Ascending aorta (tissue), 2 donors: ENCODE measurements at regions not wholly inside any gene's neighbourhood (a gene's known extent, or its start where the extent isn't known, plus 50 kb on each side); places are given as distances from the start of the nearest gene placed in this dataset.

ENCODE experiments used
- DNase-seq, 2 donors: peaks; one replicate each; pipeline ENCODE4 v3.0.0-alpha.2; 2019; ENCODE audit warnings: low spot score in 2 of 2
- H3K27ac ChIP-seq, 2 donors: fragments of 200-600 bp; sonication (generic); one replicate each; pipeline ENCODE4 v1.5.1; 2016 to 2017; ENCODE audit warnings: mild to moderate bottlenecking in 1 of 2
- H3K27me3 ChIP-seq: fragments of 200-600 bp; sonication (generic); one replicate; pipeline ENCODE4 v1.5.1; 2017
- H3K36me3 ChIP-seq, 2 donors: fragments of 200-600 bp; sonication (generic); one replicate each; pipeline ENCODE4 v1.5.1; 2016
- H3K4me1 ChIP-seq, 2 donors: fragments of 200-600 bp; sonication (generic); one replicate each; pipeline ENCODE4 v1.5.1; 2016 to 2017; ENCODE audit warnings: mild to moderate bottlenecking in 1 of 2
- H3K4me3 ChIP-seq, 2 donors: fragments of 200-600 bp; sonication (generic); one replicate each; pipeline ENCODE4 v1.5.1; 2016 to 2017; ENCODE audit warnings: mild to moderate bottlenecking in 1 of 2
- H3K9me3 ChIP-seq, 2 donors: fragments of 200-600 bp; sonication (generic); one replicate each; pipeline ENCODE4 v1.5.1; 2016
- CTCF ChIP-seq, 3 experiments: fragments of 200-600 bp in 2 of 3; fragments of 450-650 bp in 1 of 3; sonication (generic) in 2 of 3; IDR thresholded peaks; one replicate each; pipeline ENCODE4 v1.5.1; 2016 to 2019; ENCODE audit warnings: antibody characterized with exemption in 3 of 3, mild to moderate bottlenecking in 1 of 3, moderate library complexity in 1 of 3
- intact Hi-C: fragments of 100-400 bp; cut with DNase I; formaldehyde crosslinking; loops from one replicate; pipeline ENCODE4 v1.15.1; 2023

GRCh38 chr2:154616659-154617058 is 81.8 kb upstream of the KCNJ3 start:
- Histone ChIP-seq H3K4me3 (no peak overlapping the region), H3K27me3 (no peaks in the 10 kb centered on the region), H3K27ac (no peak overlapping the region), H3K9me3 (no peaks in the 10 kb centered on the region), H3K4me1 (peaks cover 0 to under 1% of the 10 kb centered on the region in 2 donors), H3K36me3 (no peaks in the 10 kb centered on the region)
- intact Hi-C loops, result no loop called here
- TF ChIP-seq CTCF (IDR thresholded peaks at IDR 0.05), result no peak
- DNase-seq, result no peak

- TF ChIP-seq CTCF (IDR thresholded peaks at IDR 0.05), result no peak
- Histone ChIP-seq H3K27me3 (no peaks in the 10 kb centered on the region), H3K4me1 (no peaks in the 10 kb centered on the region), H3K9me3 (no peaks in the 10 kb centered on the region), H3K36me3 (no peaks in the 10 kb centered on the region), H3K27ac (no peak overlapping the region), H3K4me3 (no peak overlapping the region)
- intact Hi-C loops, result loop anchor here (5.0 to 10.0 kb wide), 3 partner anchors 72 to 694 kb away; no protein-coding TSS in a partner anchor
- no peak for DNase-seq
These were observed 78.0 kb upstream of the KCNJ3 start for GRCh38 chr2:154620471-154620870.

GRCh38 chr2:154623819-154624218 is 74.7 kb upstream of the KCNJ3 start:
- H3K36me3 ChIP-seq, result no peaks in the 10 kb centered on the region
- intact Hi-C loops, result loop anchor here (5.0 to 10.0 kb wide), 3 partner anchors 68 to 691 kb away; no protein-coding TSS in a partner anchor

GRCh38 chr2:154637456-154637855 is 61.0 kb upstream of the KCNJ3 start:
- no peak overlapping the region for H3K4me3 ChIP-seq
- H3K9me3 ChIP-seq, result no peaks in the 10 kb centered on the region
- intact Hi-C loops, result no loop called here
- no peak for TF ChIP-seq CTCF (IDR thresholded peaks at IDR 0.05)
- no peaks in the 10 kb centered on the region for H3K36me3 ChIP-seq
- H3K27ac ChIP-seq, result peak overlapping the region; percentile 12 to 32
- no peak for DNase-seq
- H3K27me3 ChIP-seq, result no peaks in the 10 kb centered on the region
- peaks cover 3 to 10% of the 10 kb centered on the region in 2 donors for H3K4me1 ChIP-seq

More at GRCh38 chr2:154623819-154624218, 74.7 kb upstream of the KCNJ3 start:
- no peaks in the 10 kb centered on the region for H3K27me3 ChIP-seq
- H3K27ac ChIP-seq, result no peak overlapping the region
- H3K4me3 ChIP-seq, result no peak overlapping the region
- no peaks in the 10 kb centered on the region for H3K9me3 ChIP-seq
- peak; percentile 27 to 74 (median 73) for TF ChIP-seq CTCF (IDR thresholded peaks at IDR 0.05)
- peak in 1 of 2 donors; percentile 65 for DNase-seq
- no peaks in the 10 kb centered on the region for H3K4me1 ChIP-seq

- TF ChIP-seq CTCF (IDR thresholded peaks at IDR 0.05), result no peak
- H3K36me3 ChIP-seq, result no peaks in the 10 kb centered on the region
- no peaks in the 10 kb centered on the region for H3K27me3 ChIP-seq
- H3K9me3 ChIP-seq, result no peaks in the 10 kb centered on the region
- DNase-seq, result no peak
- no peak overlapping the region for H3K4me3 ChIP-seq
- peaks cover 3 to 10% of the 10 kb centered on the region in 2 donors for H3K4me1 ChIP-seq
- intact Hi-C loops, result no loop called here
- H3K27ac ChIP-seq, result peak overlapping the region in 1 of 2 donors; percentile 21
These were observed 59.7 kb upstream of the KCNJ3 start for GRCh38 chr2:154638783-154639182.

- H3K4me3 ChIP-seq, result no peak overlapping the region
- H3K27me3 ChIP-seq, result no peaks in the 10 kb centered on the region
- no peak for DNase-seq
- H3K4me1 ChIP-seq, result peaks cover 3 to 10% of the 10 kb centered on the region in 2 donors
- TF ChIP-seq CTCF (IDR thresholded peaks at IDR 0.05), result no peak
- intact Hi-C loops, result no loop called here
- H3K36me3 ChIP-seq, result no peaks in the 10 kb centered on the region
- H3K27ac ChIP-seq, result no peak overlapping the region
- no peaks in the 10 kb centered on the region for H3K9me3 ChIP-seq
These were observed 58.5 kb upstream of the KCNJ3 start for GRCh38 chr2:154640000-154640399.
